ENCODE measurements at regions not wholly inside any gene's neighbourhood (a gene's known extent, or its start where the extent isn't known, plus 50 kb on each side); places are given as distances from the start of the nearest gene placed in this dataset.
"Not testable (repeated sequence)": the region's sequence is repeated elsewhere in the genome, so short reads cannot be mapped to it uniquely, and the experiment has no call there.

GRCh38 chr12:111271674-111272418 is 97.0 kb downstream of the PHETA1 start:
- DNase-seq (ENCODE audit: low spot score): no peak

DNA sequence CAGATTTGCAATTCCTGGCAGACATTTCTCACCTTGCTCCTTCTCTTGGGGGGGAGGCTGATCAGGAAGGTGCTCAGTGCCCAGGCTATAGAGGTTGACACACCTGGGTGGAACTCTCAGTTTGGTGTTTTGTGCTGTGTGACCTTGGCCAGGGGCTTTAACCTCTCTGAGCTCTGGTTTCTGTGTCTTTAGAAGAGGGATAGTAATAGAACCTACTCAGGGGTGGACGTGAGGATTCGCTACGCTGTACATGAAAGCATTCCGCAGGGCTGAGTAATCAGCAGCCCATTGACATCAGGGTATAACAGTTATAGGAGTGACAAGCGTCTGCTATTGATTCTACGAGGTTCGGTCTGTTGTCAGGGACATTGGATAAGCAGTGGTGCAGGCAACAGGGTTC is 98.1 kb downstream of the PHETA1 start:
- no peak for DNase-seq (ENCODE audit: low spot score)

DNA sequence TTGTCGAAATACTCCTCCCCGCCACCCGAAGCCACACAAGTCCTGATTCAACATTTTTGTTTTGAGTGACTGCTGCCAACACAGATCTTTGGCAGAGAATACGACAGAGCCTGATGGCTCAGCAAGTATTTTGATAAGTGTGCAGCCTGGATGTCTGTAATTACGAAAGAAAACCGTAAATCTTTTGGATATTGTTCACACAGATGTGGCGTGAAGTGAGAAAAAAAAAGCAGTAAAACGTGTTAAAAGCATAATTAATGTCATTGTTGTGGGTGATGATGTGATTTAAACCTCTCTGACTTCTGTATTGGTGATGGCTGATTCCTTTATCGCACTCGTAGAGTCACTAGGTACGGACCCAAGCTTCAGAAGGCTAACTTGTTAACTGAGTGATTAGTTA is 98.7 kb downstream of the PHETA1 start:
- DNase-seq (ENCODE audit: low spot score): no peak

GRCh38 chr12:111269718-111270117 is 99.2 kb downstream of the PHETA1 start:
- DNase-seq (ENCODE audit: low spot score): no peak

GRCh38 chr12:111268738-111269572 is 99.9 kb downstream of the PHETA1 start:
- no peak for DNase-seq (ENCODE audit: low spot score)

- no peak for DNase-seq (ENCODE audit: low spot score)
Observed at GRCh38 chr12:111267144-111267543, 101.8 kb downstream of the PHETA1 start.

DNA sequence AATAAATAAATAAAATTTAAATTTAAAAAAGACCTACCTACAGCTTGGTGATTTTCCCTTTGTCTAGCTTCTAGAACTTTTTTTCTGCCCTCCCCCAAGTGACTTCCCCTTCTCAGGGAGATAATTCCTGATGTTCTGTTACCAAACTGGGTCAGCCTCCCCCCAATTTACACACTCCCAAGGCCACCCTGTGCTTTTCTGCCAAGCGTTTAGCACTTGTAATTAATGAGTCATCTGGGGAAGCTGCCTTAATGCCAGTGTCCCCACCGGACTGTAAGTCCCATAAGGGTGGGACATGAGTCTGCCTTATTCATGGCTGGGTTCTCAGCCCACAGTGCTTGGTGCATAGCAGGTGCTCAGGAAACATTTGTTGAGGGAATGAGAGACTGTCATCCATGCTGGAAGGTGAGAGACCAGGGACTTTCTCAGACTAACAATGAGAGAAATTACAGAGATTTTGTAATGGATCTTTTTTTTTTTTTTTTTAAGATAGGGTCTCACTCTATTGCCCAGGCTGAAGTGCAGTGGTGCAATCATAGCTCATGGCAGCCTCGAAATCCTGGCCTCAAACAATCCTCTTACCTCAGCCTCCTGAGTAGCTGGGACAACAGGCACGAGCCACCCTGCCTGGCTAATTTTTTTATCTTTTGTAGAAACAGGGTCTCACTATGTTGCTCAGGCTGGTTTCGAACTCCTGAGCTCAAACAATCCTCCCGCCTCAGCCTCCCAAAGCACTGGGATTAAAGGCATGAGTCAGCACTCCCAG is 106.8 kb downstream of the PHETA1 start:
- DNase-seq (ENCODE audit: low spot score): no peak

- no peak for DNase-seq (ENCODE audit: low spot score)
Observed at GRCh38 chr12:111260732-111261131, 108.2 kb downstream of the PHETA1 start.

GRCh38 chr12:111259231-111259630 is 109.7 kb downstream of the PHETA1 start:
- no peak for DNase-seq (ENCODE audit: low spot score)

DNA sequence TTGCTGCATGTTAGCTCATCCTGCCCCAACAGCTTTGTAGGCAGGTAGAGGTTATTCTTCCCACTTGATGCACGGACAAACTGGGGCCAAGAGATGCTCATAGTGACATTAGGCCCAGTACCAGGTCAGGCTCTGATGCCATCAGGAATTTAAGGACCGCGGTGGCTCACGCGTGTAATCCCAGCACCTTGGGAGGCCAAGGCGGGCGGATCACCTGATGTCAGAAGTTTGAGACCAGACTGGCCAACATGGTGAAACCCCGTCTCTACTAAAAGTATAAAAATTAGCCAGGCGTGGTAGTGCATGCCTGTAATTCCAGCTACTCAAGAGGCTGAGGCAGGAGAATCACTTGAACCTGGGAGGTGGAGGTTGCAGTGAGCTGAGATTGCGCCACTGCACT is 110.8 kb downstream of the PHETA1 start:
- DNase-seq (ENCODE audit: low spot score): not testable (repeated sequence)

- DNase-seq (ENCODE audit: low spot score): no peak
Observed at GRCh38 chr12:111257435-111257902, 111.4 kb downstream of the PHETA1 start.

DNA sequence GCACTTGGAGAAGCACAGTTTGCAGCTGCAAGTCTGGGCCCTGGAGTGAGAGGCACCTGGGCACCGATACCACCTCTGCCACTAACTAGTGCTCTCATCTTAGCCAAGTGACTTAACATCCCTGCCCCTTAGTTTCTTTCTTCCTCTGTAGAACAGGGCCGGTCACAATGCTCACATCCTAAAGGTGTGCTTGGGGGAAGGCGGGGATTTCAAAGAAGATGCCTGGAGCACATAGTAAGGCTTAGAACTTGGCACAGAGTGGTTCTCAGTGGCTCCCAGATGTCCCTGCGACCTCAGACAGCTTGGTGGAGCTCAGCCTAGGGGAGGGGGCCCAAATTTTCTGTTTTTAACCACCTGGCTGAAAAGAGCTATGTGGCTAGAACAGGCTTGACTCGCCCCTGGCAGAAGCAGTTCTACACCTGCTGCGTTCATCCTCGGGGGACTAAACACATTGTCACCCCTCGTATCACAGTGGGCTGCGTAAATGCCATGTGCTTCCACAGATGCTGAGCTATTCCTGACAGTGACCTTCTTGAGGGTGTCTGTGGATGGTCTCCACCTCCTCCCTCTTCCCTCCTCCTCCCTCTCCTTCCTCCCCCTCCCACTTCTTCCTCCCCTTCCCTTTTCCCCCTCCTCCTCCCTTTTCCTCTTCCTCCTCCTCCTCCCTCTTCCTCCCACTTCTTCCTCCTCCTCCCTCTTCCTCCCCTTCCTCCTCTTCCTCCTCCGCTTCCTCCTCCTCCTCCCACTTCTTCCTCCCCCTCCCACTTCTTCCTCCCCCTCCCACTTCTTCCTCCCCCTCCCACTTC is 112.1 kb downstream of the PHETA1 start:
- no peak for DNase-seq (ENCODE audit: low spot score)

DNA sequence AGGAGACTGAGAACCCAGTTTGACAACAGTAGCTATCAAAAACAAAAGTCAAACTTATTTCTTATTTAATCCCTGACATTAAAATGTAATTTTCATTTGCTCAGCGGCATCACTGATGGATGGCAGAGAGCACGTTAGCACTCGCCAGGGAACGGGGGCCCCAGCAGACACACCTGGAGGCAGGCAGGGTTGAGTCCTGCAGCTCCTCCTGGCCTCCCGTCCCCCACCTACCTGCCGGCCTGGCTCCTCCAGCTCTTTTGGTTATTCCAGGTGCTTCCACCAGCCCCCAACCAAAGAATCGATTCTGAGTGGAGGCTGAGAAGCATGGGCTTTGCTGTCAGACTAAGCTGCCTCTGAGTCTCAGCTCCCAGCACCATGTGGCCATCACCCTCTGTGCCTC is 113.6 kb downstream of the PHETA1 start:
- no peak for DNase-seq (ENCODE audit: low spot score)

GRCh38 chr12:111254106-111254505 is 114.8 kb downstream of the PHETA1 start:
- no peak for DNase-seq (ENCODE audit: low spot score)

- DNase-seq (ENCODE audit: low spot score): no peak
Observed at GRCh38 chr12:111253213-111253612, 115.7 kb downstream of the PHETA1 start.

DNA sequence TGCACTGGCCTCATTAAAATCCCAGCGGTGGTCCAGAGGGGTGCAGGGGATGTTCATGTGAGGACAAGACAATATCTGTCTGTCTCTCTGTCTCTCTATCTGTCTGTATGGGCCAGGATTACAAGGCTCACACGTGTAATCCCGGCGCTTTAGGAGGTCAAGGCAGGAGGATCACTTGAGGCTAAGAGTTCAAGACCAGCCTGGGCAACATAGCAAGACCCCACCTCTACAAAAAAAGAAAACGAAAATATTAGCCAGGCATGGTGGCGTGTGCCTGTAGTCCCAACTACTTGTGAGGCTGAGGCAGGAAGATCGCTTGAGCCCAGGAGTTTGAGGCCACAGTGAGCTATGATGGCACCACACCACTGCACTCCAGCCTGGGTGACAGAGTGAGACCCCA is 117.1 kb downstream of the PHETA1 start:
- no peak for DNase-seq (ENCODE audit: low spot score)

- no peak for DNase-seq (ENCODE audit: low spot score)
Observed at GRCh38 chr12:111251058-111251730, 117.7 kb downstream of the PHETA1 start.

- DNase-seq (ENCODE audit: low spot score): no peak
Observed at GRCh38 chr12:111250251-111250881, 118.5 kb downstream of the PHETA1 start.

GRCh38 chr12:111249757-111250156 is 119.1 kb downstream of the PHETA1 start:
- no peak for DNase-seq (ENCODE audit: low spot score)

- DNase-seq (ENCODE audit: low spot score): no peak
Observed at GRCh38 chr12:111249018-111249370, 119.9 kb downstream of the PHETA1 start.
